Vagina (tissue), 2 donors: ENCODE measurements at regions not wholly inside any gene's neighbourhood (a gene's known extent, or its start where the extent isn't known, plus 50 kb on each side); places are given as distances from the start of the nearest gene placed in this dataset.

Experiments used
- CTCF ChIP-seq, 3 experiments: fragments of 450-650 bp in 2 of 3; fragments of 200-600 bp in 1 of 3; sonication (generic) in 1 of 3; IDR thresholded peaks; one replicate each; pipeline ENCODE4 v1.5.1; 2017 to 2019; ENCODE audit warnings: antibody characterized with exemption in 3 of 3, mild to moderate bottlenecking in 2 of 3, moderate library complexity in 2 of 3
- POLR2A ChIP-seq, 2 donors: fragments of 450-650 bp; IDR thresholded peaks; one replicate each; pipeline ENCODE4 v1.6.1; 2017; ENCODE audit warnings: antibody characterized with exemption in 2 of 2, mild to moderate bottlenecking in 2 of 2, moderate library complexity in 2 of 2

- TF ChIP-seq CTCF (IDR thresholded peaks at IDR 0.05), result no peak
- TF ChIP-seq POLR2A (IDR thresholded peaks at IDR 0.05), result no peak
Measured at GRCh38 chr2:76675212-76675611, 847.0 kb downstream of the LRRTM4 start.
